Esophagus muscularis mucosa (tissue), 4 donors: ENCODE measurements at regions not wholly inside any gene's neighbourhood (a gene's known extent, or its start where the extent isn't known, plus 50 kb on each side); places are given as distances from the start of the nearest gene placed in this dataset.

Experiments used
- EP300 ChIP-seq: sonication (generic); formaldehyde crosslinking; IDR thresholded peaks from one replicate; pipeline ENCODE4 v1.6.1; 2017; ENCODE audit warnings: antibody characterized with exemption
- POLR2A ChIP-seq: fragments of 450-650 bp; IDR thresholded peaks from one replicate; pipeline ENCODE4 v1.6.1; 2017; ENCODE audit warnings: antibody characterized with exemption, moderate library complexity, mild to moderate bottlenecking, low read depth
- POLR2AphosphoS5 ChIP-seq, 2 donors: sonication (generic); formaldehyde crosslinking; IDR thresholded peaks; one replicate each; pipeline ENCODE4 v1.6.1; 2017; ENCODE audit warnings: antibody characterized with exemption in 2 of 2
- TF ChIP-seq, protein P1 (sequence below), 3 experiments: fragments of 200-600 bp in 2 of 3; fragments of 450-650 bp in 1 of 3; sonication (generic) in 2 of 3; IDR thresholded peaks; one replicate each; pipeline ENCODE4 v1.5.1; 2017 to 2019; ENCODE audit warnings: antibody characterized with exemption in 3 of 3, mild to moderate bottlenecking in 2 of 3, moderate library complexity in 1 of 3

DNA sequence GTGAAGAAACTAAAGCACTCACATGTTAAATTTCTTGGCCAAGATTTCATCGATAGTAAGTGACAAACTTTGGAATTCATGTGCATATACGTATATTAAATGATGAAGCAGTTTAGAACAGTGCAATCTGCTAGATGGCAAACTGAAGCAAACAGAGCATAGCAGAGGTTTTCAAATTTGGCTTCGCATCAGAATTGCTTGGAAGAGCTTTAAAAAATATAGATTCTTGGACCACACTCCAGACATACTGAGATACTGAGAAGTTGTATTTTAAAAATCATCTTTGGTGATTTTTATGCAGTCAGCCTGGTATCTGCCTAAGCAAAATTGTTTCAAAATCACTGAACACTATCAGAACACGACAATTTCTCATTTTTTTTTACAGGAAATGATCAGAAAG, 709.2 kb downstream of the PLA2G4A start:
- TF ChIP-seq, protein P1, sequence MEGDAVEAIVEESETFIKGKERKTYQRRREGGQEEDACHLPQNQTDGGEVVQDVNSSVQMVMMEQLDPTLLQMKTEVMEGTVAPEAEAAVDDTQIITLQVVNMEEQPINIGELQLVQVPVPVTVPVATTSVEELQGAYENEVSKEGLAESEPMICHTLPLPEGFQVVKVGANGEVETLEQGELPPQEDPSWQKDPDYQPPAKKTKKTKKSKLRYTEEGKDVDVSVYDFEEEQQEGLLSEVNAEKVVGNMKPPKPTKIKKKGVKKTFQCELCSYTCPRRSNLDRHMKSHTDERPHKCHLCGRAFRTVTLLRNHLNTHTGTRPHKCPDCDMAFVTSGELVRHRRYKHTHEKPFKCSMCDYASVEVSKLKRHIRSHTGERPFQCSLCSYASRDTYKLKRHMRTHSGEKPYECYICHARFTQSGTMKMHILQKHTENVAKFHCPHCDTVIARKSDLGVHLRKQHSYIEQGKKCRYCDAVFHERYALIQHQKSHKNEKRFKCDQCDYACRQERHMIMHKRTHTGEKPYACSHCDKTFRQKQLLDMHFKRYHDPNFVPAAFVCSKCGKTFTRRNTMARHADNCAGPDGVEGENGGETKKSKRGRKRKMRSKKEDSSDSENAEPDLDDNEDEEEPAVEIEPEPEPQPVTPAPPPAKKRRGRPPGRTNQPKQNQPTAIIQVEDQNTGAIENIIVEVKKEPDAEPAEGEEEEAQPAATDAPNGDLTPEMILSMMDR (IDR thresholded peaks at IDR 0.05): no peak
- no peak for TF ChIP-seq POLR2AphosphoS5 (IDR thresholded peaks at IDR 0.05)
- no peak for TF ChIP-seq POLR2A
- TF ChIP-seq EP300: no peak
